ENCODE measurements at regions not wholly inside any gene's neighbourhood (a gene's known extent, or its start where the extent isn't known, plus 50 kb on each side); places are given as distances from the start of the nearest gene placed in this dataset.

- no peak overlapping the region for H3K9ac ChIP-seq (ENCODE audit: insufficient read depth, low read length)
- no peak for TF ChIP-seq CTCF (conservative IDR thresholded peaks at IDR 0.05 in 1 of 2, IDR thresholded peaks at IDR 0.05 in 1 of 2; ENCODE audit: low read depth in 1 of 2, low read length in 2 of 2)
- no peak for TF ChIP-seq EZH2 (IDR thresholded peaks at IDR 0.05; ENCODE audit: low read length, missing control alignments)
- H3K36me3 ChIP-seq (ENCODE audit: control insufficient read depth, insufficient read depth, low read length): no peaks in the 10 kb centered on the region
- no peaks in the 10 kb centered on the region for H3K27me3 ChIP-seq (ENCODE audit: control insufficient read depth, insufficient read depth, low read length)
- H2AFZ ChIP-seq (ENCODE audit: low read length): no peak overlapping the region
- no peaks in the 10 kb centered on the region for H3K9me3 ChIP-seq (ENCODE audit: control insufficient read depth, insufficient read depth, low read depth, low read length)
- no peaks in the 10 kb centered on the region for H3K4me1 ChIP-seq (ENCODE audit: control insufficient read depth, extremely low read depth, insufficient read depth, low read length)
- no peak overlapping the region for H3K27ac ChIP-seq (ENCODE audit: insufficient read depth, low read length)
- no peak for DNase-seq (ENCODE audit: low read depth in 2 of 2)
- H3K4me2 ChIP-seq (ENCODE audit: extremely low read depth, insufficient read depth, low read length): no peak overlapping the region
- no peaks in the 10 kb centered on the region for H3K79me2 ChIP-seq (ENCODE audit: control insufficient read depth, insufficient read depth, low read length)
- no peak overlapping the region for H3K4me3 ChIP-seq (replicated peaks in 1 of 4; ENCODE audit: control extremely low read depth in 1 of 4, insufficient read depth in 1 of 4, low read depth in 3 of 4, low read length in 4 of 4)
- H4K20me1 ChIP-seq (ENCODE audit: control insufficient read depth, extremely low read depth, insufficient read depth, low read length): no peaks in the 10 kb centered on the region
These were observed 104.9 kb downstream of the TEX13C start for GRCh38 chrX:125424536-125424935.

GRCh38 chrX:125436855-125437254 is 117.2 kb downstream of the TEX13C start:
- Histone ChIP-seq H3K36me3 (ENCODE audit: control insufficient read depth, insufficient read depth, low read length) (no peaks in the 10 kb centered on the region), H4K20me1 (ENCODE audit: control insufficient read depth, extremely low read depth, insufficient read depth, low read length) (no peaks in the 10 kb centered on the region), H3K79me2 (ENCODE audit: control insufficient read depth, insufficient read depth, low read length) (no peaks in the 10 kb centered on the region), H3K27ac (ENCODE audit: insufficient read depth, low read length) (no peak overlapping the region), H3K9me3 (ENCODE audit: control insufficient read depth, insufficient read depth, low read depth, low read length) (no peaks in the 10 kb centered on the region), H3K4me2 (ENCODE audit: extremely low read depth, insufficient read depth, low read length) (no peak overlapping the region), H3K27me3 (ENCODE audit: control insufficient read depth, insufficient read depth, low read length) (no peaks in the 10 kb centered on the region), H2AFZ (ENCODE audit: low read length) (no peak overlapping the region), H3K9ac (ENCODE audit: insufficient read depth, low read length) (no peak overlapping the region), H3K4me1 (ENCODE audit: control insufficient read depth, extremely low read depth, insufficient read depth, low read length) (no peaks in the 10 kb centered on the region), H3K4me3 (replicated peaks in 1 of 4; ENCODE audit: control extremely low read depth in 1 of 4, insufficient read depth in 1 of 4, low read depth in 3 of 4, low read length in 4 of 4) (no peak overlapping the region)
- no peak for DNase-seq (ENCODE audit: low read depth in 2 of 2)
- no peak for TF ChIP-seq CTCF (conservative IDR thresholded peaks at IDR 0.05 in 1 of 2, IDR thresholded peaks at IDR 0.05 in 1 of 2; ENCODE audit: low read depth in 1 of 2, low read length in 2 of 2)
- TF ChIP-seq EZH2 (IDR thresholded peaks at IDR 0.05; ENCODE audit: low read length, missing control alignments): no peak

- Histone ChIP-seq H3K27me3 (ENCODE audit: control insufficient read depth, insufficient read depth, low read length) (no peaks in the 10 kb centered on the region), H3K79me2 (ENCODE audit: control insufficient read depth, insufficient read depth, low read length) (no peaks in the 10 kb centered on the region), H2AFZ (ENCODE audit: low read length) (no peak overlapping the region), H4K20me1 (ENCODE audit: control insufficient read depth, extremely low read depth, insufficient read depth, low read length) (no peaks in the 10 kb centered on the region), H3K4me2 (ENCODE audit: extremely low read depth, insufficient read depth, low read length) (no peak overlapping the region), H3K9me3 (ENCODE audit: control insufficient read depth, insufficient read depth, low read depth, low read length) (no peaks in the 10 kb centered on the region), H3K4me1 (ENCODE audit: control insufficient read depth, extremely low read depth, insufficient read depth, low read length) (no peaks in the 10 kb centered on the region), H3K36me3 (ENCODE audit: control insufficient read depth, insufficient read depth, low read length) (no peaks in the 10 kb centered on the region), H3K4me3 (replicated peaks in 1 of 4; ENCODE audit: control extremely low read depth in 1 of 4, insufficient read depth in 1 of 4, low read depth in 3 of 4, low read length in 4 of 4) (no peak overlapping the region), H3K27ac (ENCODE audit: insufficient read depth, low read length) (no peak overlapping the region), H3K9ac (ENCODE audit: insufficient read depth, low read length) (no peak overlapping the region)
- DNase-seq (ENCODE audit: low read depth in 2 of 2): no peak
- TF ChIP-seq EZH2 (IDR thresholded peaks at IDR 0.05; ENCODE audit: low read length, missing control alignments) (no peak), CTCF (conservative IDR thresholded peaks at IDR 0.05 in 1 of 2, IDR thresholded peaks at IDR 0.05 in 1 of 2; ENCODE audit: low read depth in 1 of 2, low read length in 2 of 2) (no peak)
These were observed 119.7 kb downstream of the TEX13C start for GRCh38 chrX:125439194-125439849.

All from fibroblast of lung (primary cell).